ENCODE measurements at regions not wholly inside any gene's neighbourhood (a gene's known extent, or its start where the extent isn't known, plus 50 kb on each side); places are given as distances from the start of the nearest gene placed in this dataset.

DNA sequence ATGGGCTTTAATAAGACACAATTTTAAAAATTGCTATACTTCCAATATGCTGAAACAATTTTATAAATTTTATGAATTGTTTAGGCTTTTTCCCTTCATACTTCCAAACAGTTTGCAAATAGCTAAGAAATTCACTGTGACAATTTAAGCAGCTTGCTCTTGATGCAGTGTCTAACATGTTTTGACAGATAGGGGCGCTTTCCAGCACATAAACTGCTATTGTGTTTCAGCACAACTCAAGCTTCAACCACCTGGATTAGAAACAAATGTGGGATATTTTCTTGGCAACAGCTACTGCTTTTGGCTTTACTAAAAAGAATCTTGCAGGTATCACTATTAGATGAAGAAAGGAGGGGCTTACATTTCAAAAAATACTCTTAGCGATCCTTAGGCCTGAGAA lies 565.8 kb upstream of the DPPA4 start:
- Histone ChIP-seq H3K4me3 (no peak overlapping the region), H3K27me3 (replicated peaks in 1 of 2; ENCODE audit: control insufficient read depth in 2 of 2, insufficient read depth in 2 of 2, low read length in 1 of 2) (no peaks in the 10 kb centered on the region), H3K36me3 (ENCODE audit: control insufficient read depth in 2 of 2, insufficient read depth in 2 of 2, low read length in 1 of 2) (no peaks in the 10 kb centered on the region), H3K4me2 (ENCODE audit: control insufficient read depth, insufficient read depth) (no peak overlapping the region), H3K27ac (ENCODE audit: control insufficient read depth, insufficient read depth) (no peak overlapping the region), H4K20me1 (ENCODE audit: control insufficient read depth, insufficient read depth) (no peaks in the 10 kb centered on the region), H3K79me2 (ENCODE audit: control insufficient read depth, insufficient read depth, low read length) (no peaks in the 10 kb centered on the region), H3K9me3 (replicated peaks; ENCODE audit: control insufficient read depth, insufficient read depth, low read length) (no peaks in the 10 kb centered on the region), H3K4me1 (ENCODE audit: control insufficient read depth, insufficient read depth, low read length) (no peaks in the 10 kb centered on the region), H2AFZ (ENCODE audit: control insufficient read depth, low read depth, low read length) (no peak overlapping the region), H3K9ac (ENCODE audit: control insufficient read depth, insufficient read depth, low read length) (no peak overlapping the region)
- no peak for ATAC-seq
- SMC1A ChIA-PET (ENCODE audit: uncharacterized antibody, unreplicated experiment) = no interaction called here
- intact Hi-C loops (cut with micrococcal nuclease; ENCODE audit: unreplicated experiment) (no loop called here), in situ Hi-C loops (cut with MboI) (no loop called here)
- CTCF ChIA-PET = no interaction called here
- no TSS peak for BruUV-seq (replicated peaks)
- no peak for FAIRE-seq
- POLR2A ChIA-PET = no interaction called here
- RAD21 ChIA-PET (ENCODE audit: unreplicated experiment) = no interaction called here
- TF ChIP-seq, protein P1, sequence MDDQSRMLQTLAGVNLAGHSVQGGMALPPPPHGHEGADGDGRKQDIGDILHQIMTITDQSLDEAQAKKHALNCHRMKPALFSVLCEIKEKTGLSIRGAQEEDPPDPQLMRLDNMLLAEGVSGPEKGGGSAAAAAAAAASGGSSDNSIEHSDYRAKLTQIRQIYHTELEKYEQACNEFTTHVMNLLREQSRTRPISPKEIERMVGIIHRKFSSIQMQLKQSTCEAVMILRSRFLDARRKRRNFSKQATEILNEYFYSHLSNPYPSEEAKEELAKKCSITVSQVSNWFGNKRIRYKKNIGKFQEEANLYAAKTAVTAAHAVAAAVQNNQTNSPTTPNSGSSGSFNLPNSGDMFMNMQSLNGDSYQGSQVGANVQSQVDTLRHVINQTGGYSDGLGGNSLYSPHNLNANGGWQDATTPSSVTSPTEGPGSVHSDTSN (IDR thresholded peaks at IDR 0.05; ENCODE audit: insufficient replicate concordance, low read depth, low read length) = no peak
- no peak for TF ChIP-seq ESRRA (IDR thresholded peaks at IDR 0.05; ENCODE audit: low read length)
- TF ChIP-seq HDGF (IDR thresholded peaks at IDR 0.05) = no peak
- TF ChIP-seq KAT2A (conservative IDR thresholded peaks at IDR 0.05; ENCODE audit: control insufficient read depth, low read depth, low read length) = no peak
- no peak for TF ChIP-seq ZNF24 (IDR thresholded peaks at IDR 0.05)
- TF ChIP-seq ATF7 (IDR thresholded peaks at IDR 0.05; ENCODE audit: low read depth) = no peak
- TF ChIP-seq RFX5 (IDR thresholded peaks at IDR 0.05; ENCODE audit: low read depth, low read length) = no peak
- no peak for TF ChIP-seq HDAC2 (IDR thresholded peaks at IDR 0.05)
- no peak for TF ChIP-seq JUNB (IDR thresholded peaks at IDR 0.05)
- no peak for TF ChIP-seq NBN (IDR thresholded peaks at IDR 0.05)
- 13% methylated on average over 2 of the region's 2 CpGs for WGBS (ENCODE audit: insufficient coverage, insufficient replicate concordance, low lambda C conversion rate, missing lambda C conversion rate)
- DNase-seq (ENCODE audit: low read depth, low spot score) = no peak

- 7% methylated on average over 6 of the region's 6 CpGs for WGBS (ENCODE audit: insufficient coverage, insufficient replicate concordance, low lambda C conversion rate, missing lambda C conversion rate)
- Histone ChIP-seq H3K27ac (ENCODE audit: control insufficient read depth, insufficient read depth) (no peak overlapping the region), H3K9me3 (replicated peaks; ENCODE audit: control insufficient read depth, insufficient read depth, low read length) (no peaks in the 10 kb centered on the region), H3K4me1 (ENCODE audit: control insufficient read depth, insufficient read depth, low read length) (no peaks in the 10 kb centered on the region), H3K79me2 (ENCODE audit: control insufficient read depth, insufficient read depth, low read length) (no peaks in the 10 kb centered on the region), H3K4me3 (no peak overlapping the region), H4K20me1 (ENCODE audit: control insufficient read depth, insufficient read depth) (no peaks in the 10 kb centered on the region), H3K36me3 (ENCODE audit: control insufficient read depth in 2 of 2, insufficient read depth in 2 of 2, low read length in 1 of 2) (no peaks in the 10 kb centered on the region), H3K27me3 (replicated peaks in 1 of 2; ENCODE audit: control insufficient read depth in 2 of 2, insufficient read depth in 2 of 2, low read length in 1 of 2) (no peaks in the 10 kb centered on the region), H3K4me2 (ENCODE audit: control insufficient read depth, insufficient read depth) (no peak overlapping the region), H2AFZ (ENCODE audit: control insufficient read depth, low read depth, low read length) (no peak overlapping the region), H3K9ac (ENCODE audit: control insufficient read depth, insufficient read depth, low read length) (no peak overlapping the region)
- RAD21 ChIA-PET (ENCODE audit: unreplicated experiment) = no interaction called here
- FAIRE-seq (no peak), ATAC-seq (no peak), DNase-seq (ENCODE audit: low read depth, low spot score) (no peak)
- CTCF ChIA-PET = no interaction called here
- BruUV-seq (replicated peaks) = no TSS peak
- POLR2A ChIA-PET = no interaction called here
- intact Hi-C loops (cut with micrococcal nuclease; ENCODE audit: unreplicated experiment) = no loop called here
- SMC1A ChIA-PET (ENCODE audit: uncharacterized antibody, unreplicated experiment) = interaction anchor here (1.2 kb wide), 1 partner anchor 18 kb away, joined by 3 read pairs; no protein-coding TSS in a partner anchor
- in situ Hi-C loops (cut with MboI) = no loop called here
- TF ChIP-seq, protein P2, sequence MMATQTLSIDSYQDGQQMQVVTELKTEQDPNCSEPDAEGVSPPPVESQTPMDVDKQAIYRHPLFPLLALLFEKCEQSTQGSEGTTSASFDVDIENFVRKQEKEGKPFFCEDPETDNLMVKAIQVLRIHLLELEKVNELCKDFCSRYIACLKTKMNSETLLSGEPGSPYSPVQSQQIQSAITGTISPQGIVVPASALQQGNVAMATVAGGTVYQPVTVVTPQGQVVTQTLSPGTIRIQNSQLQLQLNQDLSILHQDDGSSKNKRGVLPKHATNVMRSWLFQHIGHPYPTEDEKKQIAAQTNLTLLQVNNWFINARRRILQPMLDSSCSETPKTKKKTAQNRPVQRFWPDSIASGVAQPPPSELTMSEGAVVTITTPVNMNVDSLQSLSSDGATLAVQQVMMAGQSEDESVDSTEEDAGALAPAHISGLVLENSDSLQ (IDR thresholded peaks at IDR 0.05) = no peak
- no peak for TF ChIP-seq EED (IDR thresholded peaks at IDR 0.05; ENCODE audit: low read depth)
- TF ChIP-seq, protein P3, sequence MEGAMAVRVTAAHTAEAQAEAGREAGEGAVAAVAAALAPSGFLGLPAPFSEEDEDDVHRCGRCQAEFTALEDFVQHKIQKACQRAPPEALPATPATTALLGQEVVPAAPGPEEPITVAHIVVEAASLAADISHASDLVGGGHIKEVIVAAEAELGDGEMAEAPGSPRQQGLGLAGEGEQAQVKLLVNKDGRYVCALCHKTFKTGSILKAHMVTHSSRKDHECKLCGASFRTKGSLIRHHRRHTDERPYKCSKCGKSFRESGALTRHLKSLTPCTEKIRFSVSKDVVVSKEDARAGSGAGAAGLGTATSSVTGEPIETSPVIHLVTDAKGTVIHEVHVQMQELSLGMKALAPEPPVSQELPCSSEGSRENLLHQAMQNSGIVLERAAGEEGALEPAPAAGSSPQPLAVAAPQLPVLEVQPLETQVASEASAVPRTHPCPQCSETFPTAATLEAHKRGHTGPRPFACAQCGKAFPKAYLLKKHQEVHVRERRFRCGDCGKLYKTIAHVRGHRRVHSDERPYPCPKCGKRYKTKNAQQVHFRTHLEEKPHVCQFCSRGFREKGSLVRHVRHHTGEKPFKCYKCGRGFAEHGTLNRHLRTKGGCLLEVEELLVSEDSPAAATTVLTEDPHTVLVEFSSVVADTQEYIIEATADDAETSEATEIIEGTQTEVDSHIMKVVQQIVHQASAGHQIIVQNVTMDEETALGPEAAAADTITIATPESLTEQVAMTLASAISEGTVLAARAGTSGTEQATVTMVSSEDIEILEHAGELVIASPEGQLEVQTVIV (IDR thresholded peaks at IDR 0.05; ENCODE audit: borderline replicate concordance, partially characterized antibody) = no peak
These were observed 573.4 kb upstream of the DPPA4 start for GRCh38 chr3:109910772-109911171.

Measured in GM12878 (cell line).